GM23338 (cell line): ENCODE measurements at regions not wholly inside any gene's neighbourhood (a gene's known extent, or its start where the extent isn't known, plus 50 kb on each side); places are given as distances from the start of the nearest gene placed in this dataset.

ENCODE experiments used
- CTCF ChIP-seq, 2 experiments: fragments of 200-600 bp in 1 of 2; sonication (generic) in 1 of 2; conservative IDR thresholded peaks; 2 replicates each; pipeline versions ENCODE4 v1.5.1 to v1.6.1; 2016 to 2017; ENCODE audit warnings: antibody characterized with exemption in 2 of 2, low read depth in 2 of 2, mild to moderate bottlenecking in 2 of 2, moderate library complexity in 1 of 2
- ETS1 ChIP-seq: IDR thresholded peaks from 2 replicates; pipeline ENCODE4 v1.6.1; 2016; ENCODE audit warnings: antibody characterized with exemption
- EZH2 ChIP-seq: fragments of 200-600 bp; sonication (generic); IDR thresholded peaks from one replicate; pipeline ENCODE4 v1.8.0; 2017; ENCODE audit warnings: antibody characterized with exemption, mild to moderate bottlenecking, low read depth; ENCODE audit not compliant: unreplicated experiment
- EZH2phosphoT487 ChIP-seq: fragments of 200-600 bp; sonication (generic); IDR thresholded peaks from one replicate; pipeline ENCODE4 v1.8.1; 2018; ENCODE audit warnings: antibody characterized with exemption; ENCODE audit not compliant: unreplicated experiment
- JUNB ChIP-seq: IDR thresholded peaks from one replicate; pipeline ENCODE4 v1.6.1; 2016; ENCODE audit warnings: antibody characterized with exemption; ENCODE audit not compliant: unreplicated experiment
- NANOG ChIP-seq: IDR thresholded peaks from 2 replicates; pipeline ENCODE4 v1.6.1; 2016; ENCODE audit warnings: antibody characterized with exemption, borderline replicate concordance
- POLR2AphosphoS5 ChIP-seq: IDR thresholded peaks from 2 replicates; pipeline ENCODE4 v1.6.1; 2016; ENCODE audit warnings: antibody characterized with exemption, low read depth
- REST ChIP-seq: IDR thresholded peaks from one replicate; pipeline ENCODE4 v1.6.1; 2018; ENCODE audit warnings: antibody characterized with exemption; ENCODE audit not compliant: unreplicated experiment
- STAT1 ChIP-seq: IDR thresholded peaks from one replicate; pipeline ENCODE4 v1.6.1; 2016; ENCODE audit warnings: antibody characterized with exemption; ENCODE audit not compliant: unreplicated experiment
- ZNF462 ChIP-seq: fragments of 250-450 bp; sonication (Bioruptor Pico); IDR thresholded peaks from 2 replicates; pipeline ENCODE4 v1.5.0; 2020; ENCODE audit warnings: mild to moderate bottlenecking, moderate library complexity

GRCh38 chr1:218783916-218784315, 389.8 kb upstream of the LYPLAL1 start:
- TF ChIP-seq CTCF (conservative IDR thresholded peaks at IDR 0.05; ENCODE audit: low read depth in 2 of 2) (0 out of 4 replicates have a peak, but pooled peaks of 1 of the 2 experiments have one; percentile 4), EZH2 (no peak), JUNB (no peak), STAT1 (no peak), POLR2AphosphoS5 (no peak), EZH2phosphoT487 (no peak), REST (no peak), NANOG (no peak), ETS1 (no peak), ZNF462 (CRISPR knock-in tag) (peak; percentile 70)
